Mesendoderm (in vitro differentiated cells): ENCODE measurements at regions not wholly inside any gene's neighbourhood (a gene's known extent, or its start where the extent isn't known, plus 50 kb on each side); places are given as distances from the start of the nearest gene placed in this dataset.
"Not testable (repeated sequence)": the region's sequence is repeated elsewhere in the genome, so short reads cannot be mapped to it uniquely, and the experiment has no call there.

Experiments
- DNase-seq: peaks from one replicate; pipeline ENCODE4 v3.0.0; 2013
- H2AK5ac ChIP-seq: 2 replicates; pipeline ENCODE4 v1.6.1; 2013; ENCODE audit warnings: low read length, inconsistent platforms
- H2BK120ac ChIP-seq: 2 replicates; pipeline ENCODE4 v1.6.1; 2013; ENCODE audit warnings: low read depth, mild to moderate bottlenecking, low read length, moderate library complexity, mixed read lengths
- H2BK15ac ChIP-seq: replicated peaks from 2 replicates; pipeline ENCODE4 v1.6.1; 2013; ENCODE audit warnings: low read depth, mild to moderate bottlenecking, moderate library complexity
- H2BK5ac ChIP-seq: 2 replicates; pipeline ENCODE4 v1.6.1; 2013; ENCODE audit warnings: low read length, inconsistent platforms
- H3K18ac ChIP-seq: 2 replicates; pipeline ENCODE4 v1.6.1; 2013; ENCODE audit warnings: mild to moderate bottlenecking, low read length, mixed read lengths
- H3K23ac ChIP-seq: one replicate; pipeline ENCODE4 v1.6.1; 2013; ENCODE audit warnings: low read length
- H3K27ac ChIP-seq: 2 replicates; pipeline ENCODE4 v1.5.1; 2013; ENCODE audit warnings: low read depth, mild to moderate bottlenecking, inconsistent platforms, low read length, moderate library complexity
- H3K27me3 ChIP-seq: 2 replicates; pipeline ENCODE4 v1.6.1; 2013; ENCODE audit warnings: low read length, control low read depth, mild to moderate bottlenecking, inconsistent platforms; ENCODE audit not compliant: insufficient read depth, poor library complexity
- H3K36me3 ChIP-seq: 2 replicates; pipeline ENCODE4 v1.6.1; 2013; ENCODE audit warnings: low read length, inconsistent platforms; ENCODE audit not compliant: control insufficient read depth, insufficient read depth
- H3K4ac ChIP-seq: one replicate; pipeline ENCODE4 v1.6.1; 2013; ENCODE audit warnings: low read depth, mild to moderate bottlenecking, low read length, moderate library complexity
- H3K4me1 ChIP-seq: 2 replicates; pipeline ENCODE4 v1.6.1; 2013; ENCODE audit warnings: low read depth, low read length, inconsistent platforms; ENCODE audit not compliant: control insufficient read depth
- H3K4me2 ChIP-seq: 2 replicates; pipeline ENCODE4 v1.6.1; 2013; ENCODE audit warnings: low read length
- H3K4me3 ChIP-seq: 2 replicates; pipeline ENCODE4 v1.5.1; 2013; ENCODE audit warnings: mild to moderate bottlenecking, low read length
- H3K56ac ChIP-seq: one replicate; pipeline ENCODE4 v1.6.1; 2013; ENCODE audit warnings: low read length
- H3K79me1 ChIP-seq: 2 replicates; pipeline ENCODE4 v1.6.1; 2013; ENCODE audit warnings: low read length, inconsistent platforms
- H3K79me2 ChIP-seq: 2 replicates; pipeline ENCODE4 v1.6.1; 2013; ENCODE audit warnings: mild to moderate bottlenecking, low read length; ENCODE audit not compliant: control insufficient read depth, insufficient read depth
- H3K9ac ChIP-seq: 2 replicates; pipeline ENCODE4 v1.6.1; 2013; ENCODE audit warnings: low read length, inconsistent platforms
- H4K5ac ChIP-seq: one replicate; pipeline ENCODE4 v1.6.1; 2013; ENCODE audit warnings: low read length
- H4K8ac ChIP-seq: one replicate; pipeline ENCODE4 v1.6.1; 2013; ENCODE audit warnings: low read depth, mild to moderate bottlenecking, control low read depth, low read length, moderate library complexity
- WGBS: extraction: QIAGEN DNeasy Blood & Tissue Kit; methylation state at CpG from one replicate; pipeline ENCODE4 v1.1.7; 2013; ENCODE audit warnings: low lambda C conversion rate, missing lambda C conversion rate; ENCODE audit not compliant: insufficient coverage; ENCODE audit errors: extremely low coverage; 5-methylcytosine and 5-hydroxymethylcytosine counted together

DNA sequence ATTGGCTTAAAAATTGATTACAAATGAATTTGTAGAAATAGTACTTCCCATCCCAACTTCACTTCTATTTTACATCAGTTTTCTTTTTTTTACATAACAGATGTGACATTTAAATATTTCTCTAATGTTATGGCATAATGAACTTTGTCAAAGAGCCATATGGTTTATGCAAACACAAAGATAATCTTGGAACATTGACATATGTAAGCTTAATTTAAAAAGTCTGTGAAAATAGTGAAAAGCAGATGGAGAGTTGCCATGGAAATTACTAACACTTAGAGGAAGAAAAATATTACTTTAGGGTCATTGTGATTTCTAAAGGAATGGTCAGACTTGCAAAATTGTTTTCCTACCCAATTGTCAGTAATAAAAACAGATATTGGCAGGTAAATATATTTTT, 232.4 kb downstream of the AEBP2 start:
- H4K8ac ChIP-seq, result no peak overlapping the region
- H3K4ac ChIP-seq, result no peak overlapping the region
- H3K27ac ChIP-seq, result no peak overlapping the region

DNA sequence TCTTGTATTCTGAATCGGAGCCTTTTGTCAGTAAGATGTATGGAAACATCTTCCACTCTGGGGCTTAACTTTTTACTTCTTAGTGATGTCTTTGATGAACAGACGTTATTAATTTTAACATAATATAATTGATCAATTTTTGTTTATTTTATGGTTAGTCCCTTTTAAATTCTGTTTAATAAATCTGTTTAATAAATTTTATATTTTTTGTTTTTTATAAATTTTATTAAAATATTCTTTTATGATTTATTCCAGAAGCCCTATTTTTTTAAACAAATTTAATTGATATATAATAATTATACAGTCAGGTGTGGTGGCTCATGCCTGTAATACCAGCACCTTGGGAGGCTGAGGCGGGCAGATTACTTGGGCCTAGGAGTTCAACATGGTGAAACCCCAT, 235.1 kb downstream of the AEBP2 start:
- Histone ChIP-seq H3K79me1 (no peaks in the 10 kb centered on the region), H2BK5ac (no peak overlapping the region), H3K27me3 (no peaks in the 10 kb centered on the region), H3K18ac (no peak overlapping the region), H3K9ac (no peak overlapping the region), H4K8ac (no peak overlapping the region), H3K36me3 (no peaks in the 10 kb centered on the region), H3K56ac (no peak overlapping the region), H4K5ac (no peak overlapping the region), H2AK5ac (no peak overlapping the region), H3K79me2 (no peaks in the 10 kb centered on the region), H2BK15ac (no peak overlapping the region), H3K27ac (no peak overlapping the region), H3K4me3 (no peak overlapping the region), H3K4me2 (no peak overlapping the region), H3K4ac (no peak overlapping the region), H3K4me1 (no peaks in the 10 kb centered on the region), H2BK120ac (no peak overlapping the region), H3K23ac (no peak overlapping the region)
- no peak for DNase-seq
- WGBS, result no CpG with 5 or more reads among the region's 3 CpGs

More for the DNA sequence above, 232.4 kb downstream of the AEBP2 start:
- Histone ChIP-seq H3K36me3 (no peaks in the 10 kb centered on the region), H3K4me2 (no peak overlapping the region), H3K79me1 (no peaks in the 10 kb centered on the region), H3K23ac (no peak overlapping the region), H3K79me2 (no peaks in the 10 kb centered on the region), H2AK5ac (no peak overlapping the region), H3K18ac (no peak overlapping the region), H3K4me1 (no peaks in the 10 kb centered on the region), H3K4me3 (no peak overlapping the region), H3K9ac (no peak overlapping the region), H2BK15ac (no peak overlapping the region), H2BK120ac (no peak overlapping the region), H2BK5ac (no peak overlapping the region), H4K5ac (no peak overlapping the region), H3K27me3 (no peaks in the 10 kb centered on the region), H3K56ac (no peak overlapping the region)
- DNase-seq, result no peak

DNA sequence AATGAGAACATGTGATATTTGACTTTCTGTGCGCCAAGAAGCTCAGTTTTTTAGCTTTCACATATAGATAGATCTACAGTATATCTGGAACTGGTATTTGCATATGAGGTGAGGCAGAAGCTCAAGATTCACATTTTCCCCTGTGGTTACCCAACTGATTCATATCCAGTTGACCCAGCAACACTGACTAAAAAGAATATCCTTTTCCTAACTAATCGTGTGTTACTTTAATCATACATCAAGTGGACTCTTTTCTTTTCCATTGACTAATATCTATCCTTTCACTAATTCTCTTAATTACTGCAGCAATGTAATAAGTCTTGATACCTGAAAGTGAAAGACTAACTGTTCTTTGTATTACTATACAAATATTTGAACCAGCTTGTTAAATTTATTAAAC, 236.1 kb downstream of the AEBP2 start:
- no peaks in the 10 kb centered on the region for H3K4me1 ChIP-seq
- H3K27ac ChIP-seq, result no peak overlapping the region
- H2AK5ac ChIP-seq, result no peak overlapping the region
- H3K4me3 ChIP-seq, result no peak overlapping the region
- no CpG with 5 or more reads among the region's 2 CpGs for WGBS
- no peak overlapping the region for H3K4ac ChIP-seq
- H2BK15ac ChIP-seq, result no peak overlapping the region
- H3K18ac ChIP-seq, result no peak overlapping the region
- H3K36me3 ChIP-seq, result no peaks in the 10 kb centered on the region
- no peak overlapping the region for H3K4me2 ChIP-seq
- H3K23ac ChIP-seq, result no peak overlapping the region
- no peak overlapping the region for H2BK120ac ChIP-seq
- DNase-seq, result no peak
- H3K56ac ChIP-seq, result no peak overlapping the region
- no peak overlapping the region for H4K8ac ChIP-seq
- no peaks in the 10 kb centered on the region for H3K27me3 ChIP-seq
- no peak overlapping the region for H2BK5ac ChIP-seq
- no peaks in the 10 kb centered on the region for H3K79me2 ChIP-seq
- H3K79me1 ChIP-seq, result no peaks in the 10 kb centered on the region
- H4K5ac ChIP-seq, result no peak overlapping the region
- no peak overlapping the region for H3K9ac ChIP-seq

DNA sequence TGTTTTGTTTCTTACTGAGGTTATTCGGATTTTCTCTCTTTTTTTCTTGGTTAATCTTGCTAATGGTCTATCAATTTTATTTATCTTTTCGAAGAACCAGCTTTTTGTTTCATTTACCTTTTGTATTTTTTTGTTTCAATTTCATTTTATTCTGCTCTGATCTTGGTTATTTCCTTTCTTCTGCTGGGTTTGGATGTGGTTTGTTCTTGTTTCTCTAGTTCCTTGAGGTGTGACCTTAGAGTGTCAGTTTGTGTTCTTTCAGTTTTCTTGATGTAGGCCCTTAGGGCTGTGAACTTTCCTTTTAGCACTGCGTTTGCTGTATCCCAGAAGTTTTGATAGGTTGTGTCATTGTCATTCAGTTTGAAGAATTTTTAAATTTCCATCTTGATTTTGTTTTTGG, 239.2 kb downstream of the AEBP2 start:
- not testable (repeated sequence) for H4K5ac ChIP-seq, H2BK5ac ChIP-seq, H3K4me1 ChIP-seq, H3K36me3 ChIP-seq, H3K79me2 ChIP-seq, H3K27ac ChIP-seq, H3K18ac ChIP-seq, H3K4me2 ChIP-seq, H4K8ac ChIP-seq, H3K56ac ChIP-seq, H2BK120ac ChIP-seq, H3K4me3 ChIP-seq, H3K79me1 ChIP-seq, H2BK15ac ChIP-seq, H3K23ac ChIP-seq, DNase-seq, H2AK5ac ChIP-seq, H3K4ac ChIP-seq, H3K27me3 ChIP-seq, H3K9ac ChIP-seq
- no CpG with 5 or more reads among the region's 3 CpGs for WGBS

DNA sequence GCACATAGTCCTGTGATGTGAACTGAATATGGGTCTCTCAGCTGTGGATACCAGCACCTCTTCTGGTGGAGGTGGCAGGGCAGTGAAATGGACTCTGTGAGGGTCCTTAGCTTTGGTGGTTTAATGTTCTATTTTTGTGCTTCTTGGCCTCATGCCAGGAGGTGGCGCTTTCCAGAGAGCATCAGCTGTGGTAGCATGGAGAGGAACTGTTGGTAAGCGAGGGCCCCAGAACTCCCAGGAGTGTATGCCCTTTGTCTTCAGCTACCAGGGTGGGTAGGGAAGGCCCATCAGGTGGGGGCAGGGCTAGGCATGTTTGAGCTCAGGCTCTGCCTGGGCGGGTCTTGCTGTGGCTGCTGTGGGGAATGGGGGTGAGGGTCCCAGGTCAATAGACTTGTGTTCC, 241.7 kb downstream of the AEBP2 start:
- Histone ChIP-seq H3K18ac (no peak overlapping the region), H3K27me3 (no peaks in the 10 kb centered on the region), H2BK120ac (no peak overlapping the region), H4K5ac (no peak overlapping the region), H3K36me3 (no peaks in the 10 kb centered on the region), H3K4ac (no peak overlapping the region), H3K27ac (no peak overlapping the region), H3K9ac (no peak overlapping the region), H3K79me1 (no peaks in the 10 kb centered on the region), H2AK5ac (no peak overlapping the region), H2BK5ac (no peak overlapping the region), H2BK15ac (no peak overlapping the region), H4K8ac (no peak overlapping the region), H3K4me3 (no peak overlapping the region), H3K23ac (no peak overlapping the region), H3K4me1 (no peaks in the 10 kb centered on the region), H3K79me2 (no peaks in the 10 kb centered on the region), H3K56ac (no peak overlapping the region), H3K4me2 (no peak overlapping the region)
- peak; percentile 34 for DNase-seq
- no CpG with 5 or more reads among the region's 3 CpGs for WGBS

DNA sequence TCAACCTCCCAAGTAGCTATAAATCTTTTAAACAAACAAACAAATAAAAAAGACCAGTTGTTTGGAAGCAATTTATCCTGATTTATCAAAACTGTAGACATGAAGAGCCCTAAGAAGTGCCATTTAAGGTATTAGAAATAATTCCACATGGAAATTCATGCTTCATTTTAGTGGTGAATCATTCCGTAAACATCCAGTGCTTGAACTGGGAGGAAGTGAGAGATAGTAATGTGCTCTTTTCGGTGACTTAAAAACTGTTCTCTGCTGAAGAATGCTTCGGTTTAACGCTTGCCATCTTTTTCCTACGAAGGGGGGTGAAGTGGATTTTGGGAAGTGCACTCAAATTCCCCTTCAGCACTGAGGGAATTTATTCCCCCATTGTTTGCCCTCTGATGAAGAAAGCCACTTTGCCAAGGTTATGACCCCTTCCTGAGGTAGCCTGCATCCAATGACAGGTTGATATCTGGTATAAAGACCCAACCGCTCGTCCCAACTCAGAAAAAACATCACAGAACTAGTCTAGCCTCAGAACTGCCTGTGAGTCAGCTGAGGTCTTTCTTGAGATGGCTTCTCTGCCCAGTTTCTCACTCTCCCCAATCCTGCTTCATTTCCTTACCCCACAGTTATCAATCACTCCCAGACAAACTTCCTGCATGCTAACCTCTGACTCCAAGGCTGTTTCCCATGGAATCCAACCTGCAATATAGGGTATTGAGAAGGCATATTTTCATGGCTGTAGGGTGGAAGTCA, 244.1 kb downstream of the AEBP2 start:
- Histone ChIP-seq H3K56ac (no peak overlapping the region), H4K8ac (no peak overlapping the region), H3K79me1 (no peaks in the 10 kb centered on the region), H3K4ac (no peak overlapping the region), H3K23ac (no peak overlapping the region), H3K79me2 (no peaks in the 10 kb centered on the region), H3K18ac (no peak overlapping the region), H3K27me3 (no peaks in the 10 kb centered on the region), H3K4me3 (no peak overlapping the region), H2AK5ac (no peak overlapping the region), H3K36me3 (no peaks in the 10 kb centered on the region), H3K27ac (no peak overlapping the region), H3K4me1 (no peaks in the 10 kb centered on the region), H4K5ac (no peak overlapping the region), H3K4me2 (no peak overlapping the region), H2BK5ac (no peak overlapping the region), H2BK120ac (no peak overlapping the region), H2BK15ac (no peak overlapping the region), H3K9ac (no peak overlapping the region)
- DNase-seq, result no peak
- no CpG with 5 or more reads among the region's 7 CpGs for WGBS
